ENCODE measurements at regions not wholly inside any gene's neighbourhood (a gene's known extent, or its start where the extent isn't known, plus 50 kb on each side); places are given as distances from the start of the nearest gene placed in this dataset.

- Histone ChIP-seq H3K27ac (ENCODE audit: low read depth in 1 of 2, low read length in 1 of 2) (no peak overlapping the region), H3K4me1 (ENCODE audit: control insufficient read depth in 5 of 5, insufficient read depth in 5 of 5, low read length in 5 of 5) (no peaks in the 10 kb centered on the region), H3K9me3 (ENCODE audit: control insufficient read depth in 4 of 4, insufficient read depth in 3 of 4, low read length in 3 of 4) (no peaks in the 10 kb centered on the region), H3K9ac (ENCODE audit: insufficient read depth in 1 of 2, low read length in 2 of 2) (no peak overlapping the region), H3K27me3 (ENCODE audit: control insufficient read depth in 3 of 3, insufficient read depth in 3 of 3, low read length in 2 of 3) (no peaks in the 10 kb centered on the region), H3K4me3 (no peak overlapping the region), H3K36me3 (ENCODE audit: control insufficient read depth in 4 of 4, insufficient read depth in 4 of 4, low read length in 4 of 4) (no peaks in the 10 kb centered on the region)
- no peak for TF ChIP-seq CTCF (IDR thresholded peaks at IDR 0.05; ENCODE audit: control extremely low read depth, extremely low read depth)
- ATAC-seq (ENCODE audit: insufficient read depth, low FRiP score), result no peak
- DNase-seq, result no peak
These were observed 212.0 kb upstream of the ALCAM start for GRCh38 chr3:105154692-105155091.

- Histone ChIP-seq H3K36me3 (ENCODE audit: control insufficient read depth in 4 of 4, insufficient read depth in 4 of 4, low read length in 4 of 4) (no peaks in the 10 kb centered on the region), H3K27ac (ENCODE audit: low read depth in 1 of 2, low read length in 1 of 2) (no peak overlapping the region), H3K9ac (ENCODE audit: insufficient read depth in 1 of 2, low read length in 2 of 2) (no peak overlapping the region), H3K4me1 (ENCODE audit: control insufficient read depth in 5 of 5, insufficient read depth in 5 of 5, low read length in 5 of 5) (no peaks in the 10 kb centered on the region), H3K27me3 (ENCODE audit: control insufficient read depth in 3 of 3, insufficient read depth in 3 of 3, low read length in 2 of 3) (no peaks in the 10 kb centered on the region), H3K4me3 (no peak overlapping the region), H3K9me3 (ENCODE audit: control insufficient read depth in 4 of 4, insufficient read depth in 3 of 4, low read length in 3 of 4) (no peaks in the 10 kb centered on the region)
- ATAC-seq (ENCODE audit: insufficient read depth, low FRiP score) (no peak), DNase-seq (no peak)
- TF ChIP-seq CTCF (IDR thresholded peaks at IDR 0.05; ENCODE audit: control extremely low read depth, extremely low read depth), result no peak
- 93 to 95% methylated on average over 5 of the region's 5 CpGs for WGBS, 2 donors
These were observed 209.5 kb upstream of the ALCAM start for GRCh38 chr3:105157067-105157765.

GRCh38 chr3:105157766-105158085, 209.0 kb upstream of the ALCAM start:
- Histone ChIP-seq H3K27ac (ENCODE audit: low read depth in 1 of 2, low read length in 1 of 2) (no peak overlapping the region), H3K9ac (ENCODE audit: insufficient read depth in 1 of 2, low read length in 2 of 2) (no peak overlapping the region), H3K36me3 (ENCODE audit: control insufficient read depth in 4 of 4, insufficient read depth in 4 of 4, low read length in 4 of 4) (no peaks in the 10 kb centered on the region), H3K4me1 (ENCODE audit: control insufficient read depth in 5 of 5, insufficient read depth in 5 of 5, low read length in 5 of 5) (no peaks in the 10 kb centered on the region), H3K9me3 (ENCODE audit: control insufficient read depth in 4 of 4, insufficient read depth in 3 of 4, low read length in 3 of 4) (no peaks in the 10 kb centered on the region), H3K4me3 (no peak overlapping the region), H3K27me3 (ENCODE audit: control insufficient read depth in 3 of 3, insufficient read depth in 3 of 3, low read length in 2 of 3) (no peaks in the 10 kb centered on the region)
- ATAC-seq (ENCODE audit: insufficient read depth, low FRiP score), result no peak
- no peak for TF ChIP-seq CTCF (IDR thresholded peaks at IDR 0.05; ENCODE audit: control extremely low read depth, extremely low read depth)
- DNase-seq, result no peak
- WGBS, 2 donors, result 78 to 97% methylated on average over 3 of the region's 3 CpGs

GRCh38 chr3:105158286-105158685, 208.4 kb upstream of the ALCAM start:
- H3K4me1 ChIP-seq (ENCODE audit: control insufficient read depth in 5 of 5, insufficient read depth in 5 of 5, low read length in 5 of 5), result no peaks in the 10 kb centered on the region
- H3K4me3 ChIP-seq, result no peak overlapping the region

More at GRCh38 chr3:105158286-105158685, 208.4 kb upstream of the ALCAM start:
- Histone ChIP-seq H3K27ac (ENCODE audit: low read depth in 1 of 2, low read length in 1 of 2) (no peak overlapping the region), H3K9ac (ENCODE audit: insufficient read depth in 1 of 2, low read length in 2 of 2) (no peak overlapping the region), H3K9me3 (ENCODE audit: control insufficient read depth in 4 of 4, insufficient read depth in 3 of 4, low read length in 3 of 4) (no peaks in the 10 kb centered on the region), H3K27me3 (ENCODE audit: control insufficient read depth in 3 of 3, insufficient read depth in 3 of 3, low read length in 2 of 3) (no peaks in the 10 kb centered on the region), H3K36me3 (ENCODE audit: control insufficient read depth in 4 of 4, insufficient read depth in 4 of 4, low read length in 4 of 4) (no peaks in the 10 kb centered on the region)
- TF ChIP-seq CTCF (IDR thresholded peaks at IDR 0.05; ENCODE audit: control extremely low read depth, extremely low read depth), result no peak
- ATAC-seq (ENCODE audit: insufficient read depth, low FRiP score) (no peak), DNase-seq (no peak)

All from lung (tissue), 11 donors.